GM18499 (cell line): ENCODE measurements at regions not wholly inside any gene's neighbourhood (a gene's known extent, or its start where the extent isn't known, plus 50 kb on each side); places are given as distances from the start of the nearest gene placed in this dataset.
"Not testable (repeated sequence)": the region's sequence is repeated elsewhere in the genome, so short reads cannot be mapped to it uniquely, and the experiment has no call there.

ENCODE experiments used
- ATAC-seq: cut with Tn5 transposase; IDR thresholded peaks from one replicate; pipeline ENCODE4 v1.9.1; 2021; ENCODE audit warnings: moderate number of reproducible peaks; ENCODE audit not compliant: insufficient read depth, unreplicated experiment

- no peak for ATAC-seq
These were observed 118.5 kb upstream of the MIR17HG start for GRCh38 chr13:91228940-91229339.

- ATAC-seq = no peak
These were observed 114.8 kb upstream of the MIR17HG start for GRCh38 chr13:91232716-91233115.

GRCh38 chr13:91233291-91233690, 114.2 kb upstream of the MIR17HG start:
- no peak for ATAC-seq

DNA sequence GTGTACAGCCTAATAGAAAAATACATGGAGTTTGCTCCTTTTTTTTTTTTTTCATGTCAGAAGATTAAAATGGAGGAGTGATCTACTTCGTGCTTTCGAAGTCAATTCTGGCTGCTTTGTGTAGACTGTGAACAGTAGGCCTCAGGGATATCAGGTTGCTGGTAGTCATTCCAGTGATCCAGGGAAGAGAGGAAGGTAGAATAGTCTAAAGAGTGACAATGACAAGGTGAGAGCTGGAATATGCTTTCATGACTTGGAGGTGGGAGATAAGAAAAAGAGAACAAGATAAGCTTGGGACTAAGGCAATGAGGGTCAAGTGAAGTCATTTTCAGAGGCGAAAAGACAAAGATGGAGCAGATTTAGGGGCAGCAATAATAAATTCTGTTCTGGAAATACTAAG, 111.3 kb upstream of the MIR17HG start:
- no peak for ATAC-seq

DNA sequence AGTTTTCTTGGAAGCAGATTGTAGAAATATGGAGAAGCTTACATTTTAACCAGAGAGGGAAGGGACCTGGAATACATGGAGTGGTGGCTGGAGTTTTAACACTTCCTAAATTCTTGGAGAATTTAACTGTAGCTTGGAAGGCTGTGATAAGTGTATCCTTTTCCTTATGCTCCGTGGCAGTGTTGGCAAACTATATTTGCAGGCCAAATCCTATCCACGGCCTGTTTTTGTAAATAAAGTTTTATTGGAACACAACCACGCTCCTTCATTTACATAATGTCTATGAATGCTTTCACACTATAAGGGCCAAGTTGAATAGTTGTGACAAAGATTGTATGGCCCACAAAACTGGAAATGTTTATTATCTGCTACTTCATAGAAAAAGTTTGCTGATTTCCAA, 110.6 kb upstream of the MIR17HG start:
- no peak for ATAC-seq

- ATAC-seq = no peak
These were observed 109.5 kb upstream of the MIR17HG start for GRCh38 chr13:91238036-91238435.

GRCh38 chr13:91240341-91240740, 107.1 kb upstream of the MIR17HG start:
- ATAC-seq = no peak

DNA sequence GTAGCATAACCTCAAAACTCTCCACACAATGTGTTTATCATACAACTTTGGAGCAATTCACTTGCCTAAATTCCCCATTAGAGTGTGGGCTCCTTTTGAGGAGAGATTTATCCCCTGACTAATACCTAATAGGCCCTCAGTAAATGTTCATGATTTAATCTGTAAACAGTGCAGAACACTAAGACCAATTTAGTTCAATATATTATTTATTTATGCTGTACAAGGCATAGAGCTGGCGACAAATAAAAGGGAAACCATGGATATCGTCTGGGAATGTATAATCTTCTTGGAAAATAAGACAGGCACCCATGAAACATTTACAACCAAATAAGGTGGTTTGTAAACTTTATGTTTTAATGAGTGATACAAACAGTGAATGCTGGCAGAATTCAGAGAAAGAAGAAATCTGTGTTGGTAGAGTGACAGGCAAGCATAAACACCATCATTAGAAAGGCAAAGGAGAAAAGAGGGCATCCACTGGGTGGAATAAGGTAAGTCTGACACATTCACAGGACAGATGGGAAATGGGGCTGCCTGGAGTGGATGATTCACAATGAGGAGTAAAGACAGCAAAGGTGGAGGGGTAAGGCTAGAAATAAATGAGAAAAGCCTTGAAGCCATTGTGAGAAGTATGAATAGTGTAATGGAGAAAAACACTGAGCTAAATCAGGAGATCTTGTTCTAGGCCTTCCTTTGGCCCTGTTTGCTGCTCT, 106.1 kb upstream of the MIR17HG start:
- no peak for ATAC-seq

DNA sequence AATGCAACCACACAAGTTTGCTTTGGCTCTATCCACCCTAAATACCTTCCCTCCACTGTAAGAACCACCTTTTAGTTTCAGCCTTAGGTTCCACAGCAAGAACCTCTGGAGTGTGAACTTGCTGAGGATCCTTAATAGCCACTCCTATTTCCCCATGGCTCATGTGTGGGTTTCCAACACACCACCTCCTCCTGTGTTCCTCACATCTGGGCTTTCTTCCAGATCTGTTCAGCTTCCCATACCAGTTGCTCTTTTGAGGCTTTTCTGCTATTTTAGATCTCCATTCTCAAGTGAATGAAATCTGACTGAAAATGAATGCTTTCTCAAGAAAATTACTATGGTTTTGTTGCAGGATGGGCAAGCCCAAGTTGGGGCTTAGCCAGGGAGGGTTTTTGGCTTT, 104.8 kb upstream of the MIR17HG start:
- no peak for ATAC-seq

DNA sequence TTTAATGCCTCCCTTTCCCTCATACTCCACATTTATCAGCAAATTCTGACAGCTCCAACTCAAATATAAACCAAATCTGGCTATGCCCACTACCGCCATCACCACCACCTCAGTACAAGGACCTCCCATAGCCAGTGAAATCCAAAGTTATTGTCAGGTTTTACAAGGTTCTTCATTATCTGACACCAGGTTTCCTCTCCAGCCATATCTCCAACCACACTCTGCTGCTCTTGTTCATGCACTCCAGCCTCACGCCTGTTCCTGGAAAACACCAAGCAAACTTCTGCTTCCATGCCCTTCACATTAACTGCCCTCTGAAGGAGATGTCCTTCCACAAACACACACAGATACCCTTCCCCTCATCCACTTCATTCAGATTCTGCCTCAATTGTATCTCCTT, 102.2 kb upstream of the MIR17HG start:
- no peak for ATAC-seq

DNA sequence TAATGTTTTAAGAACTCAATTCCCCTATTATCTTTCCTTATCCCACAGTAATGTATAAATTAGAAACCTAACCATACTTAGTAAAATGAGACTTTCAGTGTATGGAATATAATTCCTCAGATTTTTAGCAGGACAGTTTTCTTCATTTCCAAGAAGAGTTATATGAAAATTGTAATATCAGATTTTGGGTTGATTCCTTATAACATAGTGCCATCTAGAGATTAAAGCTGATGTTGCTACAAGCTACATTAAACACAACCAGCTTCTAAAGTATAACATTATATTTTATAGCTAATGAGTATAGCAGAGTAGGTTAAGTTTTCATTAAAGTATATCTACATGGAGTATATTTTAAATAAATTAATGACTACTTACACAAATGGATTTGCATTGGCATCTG, 99.7 kb upstream of the MIR17HG start:
- ATAC-seq = no peak

GRCh38 chr13:91248249-91248648, 99.2 kb upstream of the MIR17HG start:
- no peak for ATAC-seq

GRCh38 chr13:91249370-91249769, 98.1 kb upstream of the MIR17HG start:
- ATAC-seq = no peak

DNA sequence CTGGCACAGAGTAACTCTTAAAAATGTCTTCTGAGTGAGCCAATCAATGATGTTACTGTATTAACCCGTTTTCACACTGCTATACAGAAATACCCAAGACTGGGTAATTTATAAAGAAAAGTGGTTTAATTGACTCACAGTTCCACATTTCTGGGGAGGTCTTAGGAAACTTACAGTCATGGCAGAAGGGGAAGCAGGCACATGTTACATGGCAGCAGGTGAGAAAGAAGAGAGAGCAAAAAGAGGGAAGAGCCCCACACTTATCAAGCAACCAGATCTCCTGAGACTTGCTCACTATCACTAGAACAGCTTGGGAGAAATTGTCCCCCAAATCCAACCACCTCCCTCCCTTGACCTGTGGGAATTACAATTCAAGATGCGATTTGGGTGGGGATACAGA, 97.6 kb upstream of the MIR17HG start:
- no peak for ATAC-seq

- not testable (repeated sequence) for ATAC-seq
These were observed 95.9 kb upstream of the MIR17HG start for GRCh38 chr13:91251573-91251972.

- ATAC-seq = no peak
These were observed 83.0 kb upstream of the MIR17HG start for GRCh38 chr13:91264484-91264883.

GRCh38 chr13:91269237-91269636, 78.2 kb upstream of the MIR17HG start:
- no peak for ATAC-seq

DNA sequence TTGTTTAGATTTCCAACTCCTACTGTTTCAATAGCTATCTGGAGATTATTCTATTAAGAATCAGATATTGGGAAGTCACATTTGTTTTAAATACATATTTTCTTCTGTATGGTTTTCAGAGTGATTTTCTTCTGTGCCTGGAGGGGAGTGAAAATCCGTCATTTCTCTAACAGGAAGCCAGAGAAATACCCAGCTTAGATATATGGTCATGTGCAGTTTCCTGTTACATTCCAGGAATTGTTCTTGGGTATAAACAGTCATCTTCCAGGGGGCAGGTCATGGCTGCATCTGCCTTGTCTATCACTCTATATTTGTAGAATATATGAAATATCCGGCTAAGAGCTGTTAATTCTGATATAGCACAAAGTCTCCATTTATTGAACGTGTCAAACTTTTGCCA, 77.5 kb upstream of the MIR17HG start:
- no peak for ATAC-seq

DNA sequence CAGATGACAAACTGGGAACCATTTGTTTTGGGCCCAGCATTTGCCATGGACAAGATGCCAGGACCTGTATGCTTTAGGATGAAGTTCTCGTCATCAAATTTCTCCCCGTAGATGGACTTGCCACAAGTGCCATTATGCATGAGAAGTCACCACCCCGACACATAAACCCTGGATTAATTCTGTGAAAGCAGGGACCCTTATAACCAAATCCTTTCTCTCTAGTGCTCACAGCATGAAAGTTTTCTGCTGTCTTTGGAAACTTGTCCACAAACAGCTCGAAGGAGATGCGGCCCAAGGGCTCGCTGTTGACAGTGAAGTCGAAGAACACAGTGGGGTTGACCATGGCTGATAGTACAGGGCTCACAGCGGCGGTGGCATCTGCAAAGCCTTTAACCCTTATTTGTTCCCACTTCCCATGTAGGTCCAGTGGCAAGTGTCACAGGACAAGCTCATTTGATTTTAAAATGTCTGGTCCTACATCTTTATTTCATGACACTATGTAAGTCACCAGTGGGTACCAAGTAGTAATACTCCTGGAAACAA, 75.2 kb upstream of the MIR17HG start:
- no peak for ATAC-seq

- ATAC-seq = no peak
These were observed 73.8 kb upstream of the MIR17HG start for GRCh38 chr13:91273675-91274074.

GRCh38 chr13:91277013-91277676, 70.3 kb upstream of the MIR17HG start:
- ATAC-seq = no peak

GRCh38 chr13:91278291-91278690, 69.2 kb upstream of the MIR17HG start:
- no peak for ATAC-seq
